ES-I3 (cell line): ENCODE measurements at regions not wholly inside any gene's neighbourhood (a gene's known extent, or its start where the extent isn't known, plus 50 kb on each side); places are given as distances from the start of the nearest gene placed in this dataset.

Experiments used
- H3K36me3 ChIP-seq: 2 replicates; pipeline ENCODE4 v1.6.1; 2013; ENCODE audit warnings: mild to moderate bottlenecking, low read length, control low read depth, moderate library complexity; ENCODE audit not compliant: insufficient read depth
- H3K4me1 ChIP-seq: 2 replicates; pipeline ENCODE4 v1.6.1; 2013; ENCODE audit warnings: mild to moderate bottlenecking, control low read depth, low read length; ENCODE audit not compliant: insufficient read depth
- H3K9ac ChIP-seq: 2 replicates; pipeline ENCODE4 v1.6.1; 2013; ENCODE audit warnings: low read depth, mild to moderate bottlenecking, low read length, moderate library complexity
- H3K9me3 ChIP-seq: 2 replicates; pipeline ENCODE4 v1.6.1; 2013; ENCODE audit warnings: mild to moderate bottlenecking, low read length, moderate library complexity; ENCODE audit not compliant: control insufficient read depth, insufficient read depth

DNA sequence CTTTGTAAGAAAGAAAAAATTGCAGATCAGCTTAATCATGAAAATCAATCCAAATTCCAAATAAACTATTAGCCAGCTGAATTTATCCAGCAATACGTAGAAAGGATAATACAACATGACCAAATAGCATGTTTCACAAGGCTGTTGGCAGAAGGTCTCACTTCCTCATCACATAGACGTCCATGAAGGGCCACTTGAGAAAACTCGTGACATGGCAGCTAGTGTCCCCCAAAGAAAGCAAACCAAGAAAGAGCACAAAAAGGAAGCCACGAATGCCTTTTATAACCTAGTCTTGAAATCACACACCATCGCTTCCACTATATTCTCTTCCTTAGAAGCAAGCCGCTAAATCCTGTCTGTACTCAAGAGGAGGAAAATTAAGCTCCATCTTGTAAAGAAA lies 105.6 kb upstream of the NRBF2 start:
- Histone ChIP-seq H3K9me3 (no peaks in the 10 kb centered on the region), H3K4me1 (no peaks in the 10 kb centered on the region), H3K9ac (no peak overlapping the region), H3K36me3 (no peaks in the 10 kb centered on the region)

DNA sequence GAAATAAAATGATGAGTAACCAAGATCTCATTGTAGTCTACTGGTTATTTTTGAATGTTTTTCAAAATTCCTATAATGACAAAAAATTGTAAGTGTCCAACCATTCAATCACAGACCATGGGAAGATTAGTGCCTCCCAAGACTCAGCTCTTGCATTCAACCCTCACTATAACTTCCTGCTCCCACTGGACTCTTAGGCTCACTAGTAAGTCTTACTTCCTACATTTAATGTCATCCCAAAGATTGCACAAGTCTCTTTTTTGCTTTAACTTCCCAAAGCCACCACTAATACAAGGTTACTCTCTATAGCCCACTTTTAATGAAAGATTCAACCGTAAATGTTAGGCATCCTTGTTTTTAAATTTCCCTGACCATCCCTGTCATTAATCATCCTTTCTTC lies 111.9 kb upstream of the NRBF2 start:
- no peak overlapping the region for H3K9ac ChIP-seq
- no peaks in the 10 kb centered on the region for H3K4me1 ChIP-seq
- H3K9me3 ChIP-seq = no peaks in the 10 kb centered on the region
- no peaks in the 10 kb centered on the region for H3K36me3 ChIP-seq

DNA sequence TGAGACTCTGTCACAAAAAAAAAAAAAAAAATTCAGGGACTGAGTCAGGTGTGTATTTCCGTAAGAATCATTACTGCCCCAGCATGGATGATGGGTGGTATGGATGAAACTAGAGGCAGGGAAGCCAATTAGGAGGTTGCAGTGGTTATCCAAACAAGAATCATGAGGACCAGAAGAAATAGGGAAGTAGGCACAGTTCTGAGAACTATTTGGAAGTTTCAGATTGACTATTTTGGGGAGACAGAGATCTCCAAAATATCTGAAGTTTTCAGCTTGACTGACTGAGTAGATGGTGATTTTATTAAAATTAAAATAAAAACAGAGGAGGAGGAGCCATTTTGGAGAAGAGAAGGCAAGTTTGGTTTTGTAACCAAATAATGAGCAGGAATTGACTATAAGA lies 119.4 kb upstream of the NRBF2 start:
- no peaks in the 10 kb centered on the region for H3K36me3 ChIP-seq
- no peaks in the 10 kb centered on the region for H3K9me3 ChIP-seq
- no peaks in the 10 kb centered on the region for H3K4me1 ChIP-seq
- no peak overlapping the region for H3K9ac ChIP-seq

DNA sequence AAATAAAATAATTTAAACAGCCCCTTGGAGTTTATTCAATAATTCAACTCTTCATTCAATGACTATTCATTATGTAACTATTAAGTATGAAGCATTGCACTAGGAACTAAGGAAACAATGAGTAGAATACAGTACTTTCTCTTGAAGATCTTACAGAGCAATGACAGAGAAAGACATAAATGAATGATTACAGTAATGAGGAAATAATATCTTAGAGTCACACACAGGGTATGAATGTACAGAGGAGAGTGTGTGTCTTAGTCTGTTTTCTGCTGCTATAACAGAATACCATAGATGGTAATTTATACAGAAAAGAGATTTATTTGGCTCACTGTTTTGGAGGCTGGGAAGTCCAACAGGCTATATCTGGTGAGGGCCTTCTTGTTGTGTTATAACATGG lies 120.5 kb upstream of the NRBF2 start:
- no peaks in the 10 kb centered on the region for H3K9me3 ChIP-seq
- H3K4me1 ChIP-seq = no peaks in the 10 kb centered on the region
- H3K9ac ChIP-seq = no peak overlapping the region

DNA sequence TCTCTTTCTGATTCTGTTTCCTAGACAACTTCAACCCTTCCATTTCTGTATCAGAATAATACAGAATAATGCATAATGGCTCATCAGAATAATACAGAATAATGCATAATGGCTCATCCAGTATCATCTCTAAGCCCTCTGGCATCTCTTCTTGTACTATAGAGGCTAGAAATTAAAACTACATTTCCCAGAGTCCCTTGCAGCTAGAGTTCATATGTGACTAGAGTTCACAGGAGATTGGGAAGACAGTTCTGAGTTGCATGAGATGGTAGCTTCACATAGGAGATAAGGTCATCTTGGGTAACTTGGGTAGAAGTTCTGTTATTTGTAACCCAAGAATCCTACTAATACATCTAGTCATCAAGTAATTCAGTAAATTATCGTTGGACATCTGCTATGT lies 122.9 kb upstream of the NRBF2 start:
- Histone ChIP-seq H3K9me3 (no peaks in the 10 kb centered on the region), H3K36me3 (no peaks in the 10 kb centered on the region), H3K9ac (no peak overlapping the region), H3K4me1 (no peaks in the 10 kb centered on the region)

More for the DNA sequence above, 120.5 kb upstream of the NRBF2 start:
- no peaks in the 10 kb centered on the region for H3K36me3 ChIP-seq

DNA sequence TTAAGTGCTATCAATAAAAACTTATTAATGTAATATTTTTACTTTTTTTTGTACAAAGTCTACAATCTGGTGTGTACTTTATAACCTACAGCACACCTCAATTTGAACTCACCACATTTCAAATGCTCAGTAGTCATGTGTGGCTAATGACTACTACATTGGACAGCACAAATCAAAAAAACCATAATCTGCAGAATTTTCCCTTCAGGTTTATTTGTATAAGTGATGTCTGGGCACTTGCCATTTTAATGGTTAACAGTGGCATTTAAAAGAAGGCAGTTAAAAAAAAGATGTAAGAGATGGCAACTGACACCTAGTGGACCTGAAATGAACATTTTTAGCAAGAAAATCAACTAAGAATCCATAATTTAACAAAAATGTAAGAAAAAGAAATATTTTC lies 124.6 kb upstream of the NRBF2 start:
- Histone ChIP-seq H3K4me1 (no peaks in the 10 kb centered on the region), H3K36me3 (no peaks in the 10 kb centered on the region), H3K9ac (no peak overlapping the region), H3K9me3 (no peaks in the 10 kb centered on the region)

DNA sequence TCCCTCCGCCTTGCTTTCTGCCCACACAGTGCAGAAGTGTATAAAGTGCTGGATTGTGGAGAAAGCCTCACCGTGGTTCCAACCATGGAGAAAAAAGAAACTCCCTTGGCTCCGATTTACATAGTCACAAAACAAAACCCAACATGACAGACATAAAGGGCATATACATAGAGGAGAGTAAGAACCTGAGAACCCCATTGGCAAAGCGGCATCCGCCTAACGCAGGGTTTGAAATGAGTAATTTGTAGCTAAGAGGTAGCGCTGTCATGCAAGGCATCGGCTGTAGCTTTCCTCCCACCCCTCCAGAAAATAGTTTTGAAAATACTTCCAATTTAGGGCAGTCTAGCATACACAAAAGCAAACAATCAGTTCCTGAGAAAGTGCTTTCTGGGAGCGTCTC lies 126.0 kb upstream of the NRBF2 start:
- Histone ChIP-seq H3K4me1 (no peaks in the 10 kb centered on the region), H3K36me3 (no peaks in the 10 kb centered on the region), H3K9me3 (no peaks in the 10 kb centered on the region), H3K9ac (no peak overlapping the region)

DNA sequence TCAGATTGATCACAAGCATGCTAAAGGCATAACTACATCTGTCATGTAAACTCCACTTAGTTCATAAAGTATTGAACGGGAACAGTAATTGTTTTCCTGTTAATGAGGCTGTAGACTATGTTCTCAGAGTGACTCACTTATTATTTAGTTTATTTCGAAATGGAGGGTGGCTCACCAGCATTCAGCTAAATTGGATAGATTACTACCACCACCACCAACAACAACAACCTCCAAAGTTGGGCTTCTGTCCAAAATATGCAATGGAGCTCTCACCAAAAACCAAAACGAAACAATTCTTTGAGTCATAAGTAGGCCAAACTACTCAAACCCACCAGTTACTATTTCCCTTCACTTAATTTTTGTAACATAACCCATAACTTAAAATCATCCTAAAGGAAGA lies 127.9 kb upstream of the NRBF2 start:
- H3K36me3 ChIP-seq = no peaks in the 10 kb centered on the region
- no peaks in the 10 kb centered on the region for H3K4me1 ChIP-seq
- no peak overlapping the region for H3K9ac ChIP-seq
- H3K9me3 ChIP-seq = no peaks in the 10 kb centered on the region

DNA sequence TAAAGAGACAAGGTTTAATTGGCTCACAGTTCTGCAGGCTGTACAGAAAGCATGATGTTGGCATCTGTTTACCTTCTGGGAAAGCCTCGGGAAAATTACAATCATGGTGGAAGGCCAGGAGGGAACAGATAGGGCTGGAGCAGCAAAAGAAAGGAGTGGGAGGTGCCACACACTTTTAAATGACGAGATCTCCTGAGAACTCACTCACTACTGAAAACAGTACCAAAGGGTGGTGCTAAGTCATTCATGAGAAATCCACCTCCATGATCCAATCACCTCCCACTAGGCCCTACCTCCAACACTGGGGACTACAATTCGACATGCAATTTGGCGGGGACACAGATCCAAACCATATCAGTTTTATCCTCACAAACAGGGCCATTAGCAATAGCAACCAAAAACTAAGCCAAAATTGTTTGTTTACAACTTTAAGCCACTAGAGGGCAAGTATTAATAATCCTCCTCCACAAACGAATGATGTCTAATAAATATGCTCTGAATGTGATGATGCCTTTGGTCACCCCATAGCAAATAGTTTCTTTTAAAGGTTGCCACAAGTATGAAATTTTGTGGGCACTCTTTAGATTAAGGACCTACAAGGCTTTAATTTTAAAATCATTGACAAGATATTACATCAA lies 129.2 kb upstream of the NRBF2 start:
- H3K9me3 ChIP-seq = no peaks in the 10 kb centered on the region
- no peaks in the 10 kb centered on the region for H3K36me3 ChIP-seq
- no peaks in the 10 kb centered on the region for H3K4me1 ChIP-seq
- no peak overlapping the region for H3K9ac ChIP-seq

DNA sequence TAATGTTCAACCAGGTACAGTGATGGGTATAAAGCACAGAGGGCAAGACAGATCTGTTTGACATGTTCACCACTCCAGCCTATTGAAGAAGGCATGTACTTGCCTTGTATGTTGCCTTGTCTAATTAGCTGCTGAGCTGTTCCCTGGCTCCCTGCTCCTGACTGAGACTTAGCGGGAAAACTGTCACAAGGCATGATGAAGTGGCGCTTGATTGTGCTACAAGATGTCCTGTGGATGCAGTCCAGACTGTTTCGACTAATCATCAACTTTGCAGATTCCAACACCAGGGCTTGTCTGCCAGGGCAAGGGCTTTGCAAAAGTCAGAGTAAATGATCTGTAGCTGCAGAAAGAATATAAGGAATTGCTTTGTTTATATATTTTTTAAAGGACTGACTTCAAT lies 136.2 kb upstream of the NRBF2 start:
- no peaks in the 10 kb centered on the region for H3K36me3 ChIP-seq
- no peak overlapping the region; the same call in 1 of the 2 replicates for H3K9ac ChIP-seq
- H3K4me1 ChIP-seq = no peaks in the 10 kb centered on the region
- H3K9me3 ChIP-seq = no peaks in the 10 kb centered on the region

DNA sequence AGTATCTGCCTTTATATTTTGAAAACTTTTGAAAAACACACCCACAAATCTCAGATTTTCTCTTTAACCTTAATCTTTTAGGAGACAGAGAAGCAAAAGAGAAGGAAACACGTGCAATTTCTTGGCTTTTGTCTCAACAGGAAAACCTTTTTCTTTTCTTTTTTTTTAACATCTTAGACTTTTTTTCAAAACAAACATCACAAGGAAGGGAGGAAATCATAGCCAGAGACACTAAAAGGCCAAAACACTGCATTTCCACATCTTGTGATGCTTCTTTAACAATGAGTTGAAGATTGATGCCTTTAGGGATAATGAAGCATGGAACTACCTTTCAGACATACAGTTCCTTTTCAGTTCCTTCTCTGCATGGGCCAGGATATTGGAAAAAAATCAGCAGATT lies 136.6 kb upstream of the NRBF2 start:
- Histone ChIP-seq H3K36me3 (no peaks in the 10 kb centered on the region), H3K9me3 (no peaks in the 10 kb centered on the region), H3K9ac (no peak overlapping the region; the same call in 1 of the 2 replicates), H3K4me1 (no peaks in the 10 kb centered on the region)

DNA sequence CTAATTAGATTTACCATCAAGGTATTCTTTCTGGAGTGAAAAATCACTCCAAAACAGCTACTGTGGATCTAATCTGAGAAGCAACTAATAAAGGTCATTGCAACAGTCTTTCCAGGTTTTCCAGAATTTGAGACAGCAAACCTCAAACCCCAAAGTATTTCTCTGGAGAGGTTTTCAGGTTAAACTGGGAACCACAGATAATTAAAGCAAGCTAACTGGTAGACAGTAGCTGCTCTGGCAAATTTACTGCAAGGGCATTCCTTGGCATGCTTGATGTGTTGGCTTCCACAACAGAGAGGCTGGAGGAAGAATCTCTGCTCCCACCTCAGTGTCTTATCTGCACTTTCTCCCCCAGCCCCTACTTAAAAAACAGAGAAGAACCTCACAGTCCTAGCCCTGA lies 140.0 kb upstream of the NRBF2 start:
- Histone ChIP-seq H3K9ac (no peak overlapping the region), H3K4me1 (no peaks in the 10 kb centered on the region), H3K9me3 (no peaks in the 10 kb centered on the region), H3K36me3 (no peaks in the 10 kb centered on the region)

DNA sequence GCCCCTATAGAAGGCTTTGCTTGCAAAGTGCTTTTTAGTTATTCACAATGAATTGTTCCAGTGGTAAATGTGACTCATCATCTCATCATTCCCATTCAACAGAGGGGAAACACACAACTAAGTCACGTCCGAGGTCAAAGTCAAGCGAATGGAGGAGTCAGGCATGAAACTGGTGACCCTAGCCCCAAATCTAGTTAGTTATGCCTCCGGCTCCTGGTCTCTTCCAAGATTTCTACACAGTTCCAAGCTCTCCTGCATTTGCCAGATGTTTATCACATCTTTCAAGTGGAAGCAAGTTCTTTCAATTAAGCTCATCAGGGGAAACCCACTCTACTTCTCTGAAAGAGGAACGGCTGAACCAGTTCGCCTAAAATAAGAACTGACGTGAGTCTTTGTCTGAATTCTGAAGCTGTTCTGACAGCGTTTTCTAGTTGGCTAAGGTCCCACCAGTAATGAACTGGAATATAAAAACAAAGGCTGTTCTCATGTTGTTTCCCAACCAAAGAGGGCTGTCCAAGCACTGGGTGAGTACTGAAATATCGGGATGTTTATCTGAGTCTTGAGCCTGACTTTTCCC lies 140.9 kb upstream of the NRBF2 start:
- no peaks in the 10 kb centered on the region for H3K9me3 ChIP-seq
- H3K36me3 ChIP-seq = no peaks in the 10 kb centered on the region
- no peak overlapping the region for H3K9ac ChIP-seq
- no peaks in the 10 kb centered on the region for H3K4me1 ChIP-seq

DNA sequence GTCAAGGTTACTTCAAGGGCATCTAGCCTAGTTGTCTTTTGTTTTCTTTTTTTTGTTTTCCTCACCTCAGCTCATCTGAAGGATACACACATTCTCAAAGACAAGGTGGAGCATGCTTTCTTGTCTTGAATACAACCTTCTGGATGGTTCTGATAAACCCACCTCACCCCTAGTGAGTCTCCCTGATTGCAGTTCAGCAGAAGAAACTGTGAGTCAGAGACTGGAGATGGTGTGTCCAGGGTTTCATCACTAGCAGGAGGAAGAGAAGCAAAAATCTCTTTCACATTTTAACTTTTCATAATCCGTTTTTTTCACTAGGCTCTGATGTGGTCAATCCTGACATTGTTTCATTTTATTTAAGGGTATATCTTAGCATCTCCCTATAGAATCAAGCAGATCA lies 143.0 kb upstream of the NRBF2 start:
- no peaks in the 10 kb centered on the region for H3K9me3 ChIP-seq
- no peak overlapping the region for H3K9ac ChIP-seq
- no peaks in the 10 kb centered on the region for H3K36me3 ChIP-seq
- no peaks in the 10 kb centered on the region for H3K4me1 ChIP-seq

DNA sequence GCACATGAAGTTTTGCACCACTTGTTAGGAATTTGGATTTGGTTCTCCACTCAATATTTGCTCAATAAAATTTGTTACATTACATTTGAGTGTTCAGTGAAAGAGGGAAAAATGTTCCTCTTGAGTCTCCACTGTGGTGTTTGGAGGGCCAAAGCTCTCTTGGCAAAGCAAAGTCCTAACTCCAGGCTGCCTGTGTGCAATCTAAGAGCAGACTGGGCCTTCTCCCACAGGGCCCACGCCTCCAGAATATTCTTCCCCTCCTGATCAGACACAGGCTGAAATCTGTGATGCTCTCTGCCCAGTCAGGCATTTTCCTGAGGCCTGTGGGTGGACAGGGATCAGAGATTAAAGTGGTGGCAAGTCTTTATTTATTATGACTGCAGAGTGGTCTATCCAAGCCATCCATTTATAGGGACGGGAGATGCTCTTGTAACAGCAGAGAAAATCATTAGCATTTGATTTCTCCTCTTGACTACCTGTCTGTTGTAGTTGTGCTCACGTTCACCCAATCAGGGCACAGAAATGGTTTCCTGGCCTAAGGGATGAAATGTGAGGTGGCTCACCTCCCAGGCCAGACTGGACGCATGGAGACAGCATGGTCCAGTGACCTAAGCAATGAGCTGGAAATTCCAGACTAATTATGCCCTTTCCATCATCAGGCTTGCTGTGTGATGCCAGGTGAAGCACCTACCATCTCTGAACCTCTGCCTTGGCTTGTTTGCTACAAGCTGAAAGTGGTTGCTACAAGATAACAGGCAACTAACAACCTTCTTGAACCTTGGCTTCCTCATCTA lies 147.1 kb upstream of the NRBF2 start:
- no peaks in the 10 kb centered on the region for H3K9me3 ChIP-seq
- H3K36me3 ChIP-seq = no peaks in the 10 kb centered on the region
- no peak overlapping the region for H3K9ac ChIP-seq
- no peaks in the 10 kb centered on the region for H3K4me1 ChIP-seq
